NCI-H2227 treated with DMSO at 0.1 percent for 48 hours (cell line): ENCODE measurements at regions not wholly inside any gene's neighbourhood (a gene's known extent, or its start where the extent isn't known, plus 50 kb on each side); places are given as distances from the start of the nearest gene placed in this dataset.

ENCODE experiments used
- DNase-seq: peaks from one replicate; lab custom pipeline; 2025; lab: John Stamatoyannopoulos, UW

DNA sequence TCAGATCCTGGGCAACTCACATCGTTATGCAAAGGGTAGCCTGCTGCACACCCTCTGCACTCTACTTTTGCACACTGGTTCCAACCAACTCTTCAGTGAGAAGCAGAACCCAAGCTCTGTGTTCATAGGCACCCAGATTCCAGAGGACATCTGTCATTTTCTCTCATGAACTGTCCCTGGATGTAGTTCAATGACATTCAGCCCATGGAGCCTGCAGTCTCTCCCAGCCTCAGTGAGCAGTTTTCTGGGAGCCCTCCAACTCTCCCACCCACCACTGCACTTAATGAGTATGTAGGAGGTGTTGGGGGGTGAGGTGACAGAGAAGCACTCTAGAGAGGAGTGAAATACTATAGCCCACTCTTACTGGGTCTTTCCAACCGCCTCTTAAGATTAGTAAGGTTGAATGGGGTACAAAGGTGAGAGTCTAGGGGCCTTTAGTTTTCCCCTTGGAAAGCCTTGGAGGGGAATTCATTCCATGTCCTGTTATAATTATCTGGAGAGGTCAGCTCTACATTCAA lies 58.1 kb upstream of the APOBEC4 start:
- DNase-seq = no peak

DNA sequence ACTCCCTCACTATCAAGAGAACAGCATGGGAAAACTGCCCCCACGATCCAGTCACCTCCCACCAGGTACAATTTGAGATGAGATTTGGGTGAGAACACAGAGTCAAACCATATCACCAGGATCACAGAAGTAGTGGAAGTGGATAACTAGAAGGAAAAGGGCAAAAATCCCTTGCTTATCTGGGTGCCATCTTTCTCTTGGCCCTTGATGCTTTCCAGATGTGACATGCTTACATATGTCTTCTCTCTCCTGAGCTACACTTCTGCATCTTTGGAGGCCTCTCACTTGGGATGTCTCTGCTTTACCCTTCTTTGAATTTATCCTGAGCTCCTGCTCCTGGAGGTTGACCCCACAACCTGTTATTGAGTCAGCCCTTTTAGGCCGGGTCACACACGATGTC lies 57.6 kb upstream of the APOBEC4 start:
- DNase-seq = no peak

DNA sequence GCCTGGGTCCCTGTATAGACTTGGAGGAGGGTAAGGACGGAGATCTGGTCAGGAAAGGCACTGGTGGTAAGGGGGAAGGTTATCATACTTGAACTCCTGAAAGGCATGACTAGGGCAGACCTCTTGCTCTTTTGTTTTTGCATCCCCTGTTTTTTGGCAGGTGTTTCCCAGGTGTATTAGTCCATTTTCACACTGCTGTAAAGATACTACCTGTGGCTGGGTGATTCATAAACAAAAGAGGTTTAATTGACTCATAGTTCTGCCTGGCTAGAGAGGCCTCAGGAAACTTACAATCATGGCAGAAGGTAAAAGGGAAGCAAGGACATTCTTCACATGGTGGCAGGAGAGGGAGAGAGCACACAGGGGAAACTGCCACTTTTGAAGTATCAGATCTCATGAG lies 57.2 kb upstream of the APOBEC4 start:
- no peak for DNase-seq

DNA sequence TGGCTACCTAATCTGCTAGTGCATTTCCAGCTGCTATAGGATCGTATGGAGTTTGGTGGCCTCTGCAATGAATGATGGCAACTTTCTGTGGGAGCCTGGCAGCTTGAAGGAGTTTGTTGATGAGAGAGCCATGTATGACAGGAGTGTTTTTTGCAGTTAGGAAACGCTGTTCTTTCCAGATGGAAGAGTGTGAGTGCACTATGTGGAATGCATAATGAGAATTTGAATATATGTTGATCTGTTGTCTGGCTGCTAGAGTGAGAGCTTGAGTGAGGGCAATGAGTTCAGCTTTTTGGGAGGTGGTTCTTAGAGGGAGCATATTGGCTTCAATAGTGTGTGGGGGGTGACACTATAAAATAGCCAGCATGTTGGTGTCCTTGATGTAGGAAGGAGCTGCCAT lies 51.0 kb upstream of the APOBEC4 start:
- DNase-seq = no peak
